Mammary epithelial cell (primary cell): ENCODE measurements at regions not wholly inside any gene's neighbourhood (a gene's known extent, or its start where the extent isn't known, plus 50 kb on each side); places are given as distances from the start of the nearest gene placed in this dataset.

Experiments
- EZH2 ChIP-seq: IDR thresholded peaks from 2 replicates; pipeline ENCODE4 v1.6.1; 2012; ENCODE audit warnings: low read length, inconsistent platforms, borderline replicate concordance
- TF ChIP-seq, protein P1 (sequence below), 2 donors: IDR thresholded peaks in 1 of 2; conservative IDR thresholded peaks in 1 of 2; 2 replicates each; pipeline ENCODE4 v1.5.1; 2011 to 2012; ENCODE audit warnings: inconsistent platforms in 2 of 2, low read length in 2 of 2, mild to moderate bottlenecking in 2 of 2, control low read depth in 1 of 2, low read depth in 1 of 2; ENCODE audit not compliant: insufficient read depth in 1 of 2; ENCODE audit errors: extremely low read depth in 1 of 2

GRCh38 chr15:62641825-62642224 lies 400.7 kb upstream of the TPM1 start:
- TF ChIP-seq, protein P1, sequence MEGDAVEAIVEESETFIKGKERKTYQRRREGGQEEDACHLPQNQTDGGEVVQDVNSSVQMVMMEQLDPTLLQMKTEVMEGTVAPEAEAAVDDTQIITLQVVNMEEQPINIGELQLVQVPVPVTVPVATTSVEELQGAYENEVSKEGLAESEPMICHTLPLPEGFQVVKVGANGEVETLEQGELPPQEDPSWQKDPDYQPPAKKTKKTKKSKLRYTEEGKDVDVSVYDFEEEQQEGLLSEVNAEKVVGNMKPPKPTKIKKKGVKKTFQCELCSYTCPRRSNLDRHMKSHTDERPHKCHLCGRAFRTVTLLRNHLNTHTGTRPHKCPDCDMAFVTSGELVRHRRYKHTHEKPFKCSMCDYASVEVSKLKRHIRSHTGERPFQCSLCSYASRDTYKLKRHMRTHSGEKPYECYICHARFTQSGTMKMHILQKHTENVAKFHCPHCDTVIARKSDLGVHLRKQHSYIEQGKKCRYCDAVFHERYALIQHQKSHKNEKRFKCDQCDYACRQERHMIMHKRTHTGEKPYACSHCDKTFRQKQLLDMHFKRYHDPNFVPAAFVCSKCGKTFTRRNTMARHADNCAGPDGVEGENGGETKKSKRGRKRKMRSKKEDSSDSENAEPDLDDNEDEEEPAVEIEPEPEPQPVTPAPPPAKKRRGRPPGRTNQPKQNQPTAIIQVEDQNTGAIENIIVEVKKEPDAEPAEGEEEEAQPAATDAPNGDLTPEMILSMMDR (conservative IDR thresholded peaks at IDR 0.05 in 1 of 2, IDR thresholded peaks at IDR 0.05 in 1 of 2; ENCODE audit: extremely low read depth in 1 of 2, insufficient read depth in 1 of 2, low read depth in 1 of 2, low read length in 2 of 2), result no peak
- no peak for TF ChIP-seq EZH2
